Natural killer cell (primary cell): ENCODE measurements at regions not wholly inside any gene's neighbourhood (a gene's known extent, or its start where the extent isn't known, plus 50 kb on each side); places are given as distances from the start of the nearest gene placed in this dataset.

ENCODE experiments used
- ATAC-seq, 3 donors: fragments of 150-1000 bp in 2 of 3; fragments of 200-7000 bp in 1 of 3; cut with Tn5 transposase; 1 replicate in 1 of 3; 2 replicates in 2 of 3; pipeline ENCODE4 v1.10.0; 2021; ENCODE audit warnings: mild to moderate bottlenecking in 2 of 3, moderate library complexity in 2 of 3
- DNase-seq, 2 donors: peaks; one replicate each; pipeline versions ENCODE4 v3.0.0 to v3.0.0-alpha.2; 2013 to 2021; ENCODE audit warnings: mixed read lengths in 1 of 2
- H3K27ac ChIP-seq: one replicate; pipeline ENCODE4 v1.5.1; 2013; ENCODE audit warnings: mild to moderate bottlenecking, low read length
- H3K27me3 ChIP-seq: one replicate; pipeline ENCODE4 v1.6.1; 2013; ENCODE audit warnings: low read length; ENCODE audit not compliant: control insufficient read depth, insufficient read depth
- H3K36me3 ChIP-seq: one replicate; pipeline ENCODE4 v1.6.1; 2013; ENCODE audit warnings: low read length; ENCODE audit not compliant: control insufficient read depth, insufficient read depth
- H3K4me1 ChIP-seq: one replicate; pipeline ENCODE4 v1.6.1; 2013; ENCODE audit warnings: low read length; ENCODE audit not compliant: control insufficient read depth, insufficient read depth
- H3K4me3 ChIP-seq: one replicate; pipeline ENCODE4 v1.5.1; 2013; ENCODE audit warnings: low read length
- H3K9me3 ChIP-seq: one replicate; pipeline ENCODE4 v1.6.1; 2013; ENCODE audit warnings: low read length; ENCODE audit not compliant: control insufficient read depth, insufficient read depth
- H3K27ac Mint-ChIP-seq, 2 donors: one replicate each; pipeline ENCODE4 v1.8.0; 2022; ENCODE audit warnings: mild to moderate bottlenecking in 2 of 2, mixed read lengths in 2 of 2, moderate library complexity in 1 of 2
- H3K27me3 Mint-ChIP-seq, 2 donors: one replicate each; pipeline ENCODE4 v1.8.0; 2022; ENCODE audit warnings: low read depth in 2 of 2, mixed read lengths in 2 of 2
- H3K36me3 Mint-ChIP-seq: one replicate; pipeline ENCODE4 v1.8.0; 2022; ENCODE audit warnings: mixed read lengths
- H3K4me1 Mint-ChIP-seq, 2 donors: one replicate each; pipeline ENCODE4 v1.8.0; 2022; ENCODE audit warnings: mixed read lengths in 2 of 2
- H3K4me3 Mint-ChIP-seq: one replicate; pipeline ENCODE4 v1.8.0; 2022; ENCODE audit warnings: mild to moderate bottlenecking, moderate library complexity, mixed read lengths
- H3K9me3 Mint-ChIP-seq, 2 donors: one replicate each; pipeline ENCODE4 v1.8.0; 2022; ENCODE audit warnings: mixed read lengths in 2 of 2
- CTCF ChIP-seq: fragments of 200-600 bp; IDR thresholded peaks from one replicate; pipeline ENCODE4 v1.8.0; 2022; ENCODE audit warnings: antibody characterized with exemption
- WGBS: methylation state at CpG from one replicate; pipeline ENCODE4 v1.1.7; 2013; ENCODE audit warnings: missing lambda C conversion rate; ENCODE audit not compliant: insufficient coverage; 5-methylcytosine and 5-hydroxymethylcytosine counted together
- intact Hi-C: fragments of 100-400 bp; cut with micrococcal nuclease; formaldehyde crosslinking; loops from one replicate; pipeline ENCODE4 v1.14.2; 2022

GRCh38 chr5:38051711-38052511 is 206.4 kb upstream of the EGFLAM start:
- Histone ChIP-seq H3K27ac (no peak overlapping the region), H3K36me3 (no peaks in the 10 kb centered on the region), H3K9me3 (no peaks in the 10 kb centered on the region), H3K4me1 (no peaks in the 10 kb centered on the region), H3K27me3 (no peaks in the 10 kb centered on the region), H3K4me3 (no peak overlapping the region)
- TF ChIP-seq CTCF: no peak
- 85% methylated on average over 10 of the region's 12 CpGs for WGBS
- Mint-ChIP-seq H3K27ac (no peak overlapping the region), H3K9me3 (peaks cover 0 to 2% of the 10 kb centered on the region in 2 donors), H3K4me3 (no peak overlapping the region), H3K4me1 (no peaks in the 10 kb centered on the region), H3K27me3 (no peaks in the 10 kb centered on the region), H3K36me3 (no peaks in the 10 kb centered on the region)
- intact Hi-C loops: no loop called here
- DNase-seq (no peak), ATAC-seq (no peak)

GRCh38 chr5:38048400-38048799 is 208.6 kb upstream of the GDNF start:
- H3K27ac ChIP-seq: no peak overlapping the region
- no peaks in the 10 kb centered on the region for H3K36me3 ChIP-seq
- H3K27me3 Mint-ChIP-seq: no peaks in the 10 kb centered on the region
- WGBS: 86% methylated on average over 1 of the region's 3 CpGs
- H3K9me3 Mint-ChIP-seq: peaks cover 0 to 3% of the 10 kb centered on the region in 2 donors
- no peaks in the 10 kb centered on the region for H3K4me1 Mint-ChIP-seq
- ATAC-seq (no peak), DNase-seq (no peak)
- no peak overlapping the region for H3K4me3 Mint-ChIP-seq
- no peaks in the 10 kb centered on the region for H3K9me3 ChIP-seq
- no peaks in the 10 kb centered on the region for H3K36me3 Mint-ChIP-seq
- no peaks in the 10 kb centered on the region for H3K27me3 ChIP-seq
- TF ChIP-seq CTCF: no peak
- H3K4me3 ChIP-seq: no peak overlapping the region
- H3K4me1 ChIP-seq: no peaks in the 10 kb centered on the region
- H3K27ac Mint-ChIP-seq: no peak overlapping the region
- intact Hi-C loops: no loop called here

- Histone ChIP-seq H3K9me3 (no peaks in the 10 kb centered on the region), H3K4me3 (no peak overlapping the region), H3K27ac (no peak overlapping the region), H3K36me3 (no peaks in the 10 kb centered on the region), H3K27me3 (no peaks in the 10 kb centered on the region), H3K4me1 (no peaks in the 10 kb centered on the region)
- no peak for TF ChIP-seq CTCF
- Mint-ChIP-seq H3K4me1 (no peaks in the 10 kb centered on the region), H3K4me3 (no peak overlapping the region), H3K27me3 (no peaks in the 10 kb centered on the region), H3K36me3 (no peaks in the 10 kb centered on the region), H3K9me3 (peaks cover 0 to 2% of the 10 kb centered on the region in 2 donors), H3K27ac (no peak overlapping the region)
- no peak for ATAC-seq
- no peak for DNase-seq
- intact Hi-C loops: no loop called here
- 93% methylated on average over 7 of the region's 7 CpGs for WGBS
Measured at GRCh38 chr5:38046103-38046502, 206.3 kb upstream of the GDNF start.

GRCh38 chr5:38045446-38045845 is 205.6 kb upstream of the GDNF start:
- H3K36me3 ChIP-seq: no peaks in the 10 kb centered on the region

More at GRCh38 chr5:38045446-38045845, 205.6 kb upstream of the GDNF start:
- no peaks in the 10 kb centered on the region for H3K36me3 Mint-ChIP-seq
- H3K27ac Mint-ChIP-seq: no peak overlapping the region
- DNase-seq: no peak
- no peak overlapping the region for H3K4me3 Mint-ChIP-seq
- WGBS: no CpG with 5 or more reads among the region's 1 CpG
- no peaks in the 10 kb centered on the region for H3K9me3 ChIP-seq
- peaks cover 0 to 2% of the 10 kb centered on the region in 2 donors for H3K9me3 Mint-ChIP-seq
- H3K4me3 ChIP-seq: no peak overlapping the region
- H3K4me1 ChIP-seq: no peaks in the 10 kb centered on the region
- no peak for ATAC-seq
- intact Hi-C loops: no loop called here
- no peaks in the 10 kb centered on the region for H3K27me3 Mint-ChIP-seq
- no peak for TF ChIP-seq CTCF
- no peaks in the 10 kb centered on the region for H3K27me3 ChIP-seq
- H3K4me1 Mint-ChIP-seq: no peaks in the 10 kb centered on the region
- no peak overlapping the region for H3K27ac ChIP-seq
